Hepatic stellate cell (primary cell): ENCODE measurements at regions not wholly inside any gene's neighbourhood (a gene's known extent, or its start where the extent isn't known, plus 50 kb on each side); places are given as distances from the start of the nearest gene placed in this dataset.
"Not testable (repeated sequence)": the region's sequence is repeated elsewhere in the genome, so short reads cannot be mapped to it uniquely, and the experiment has no call there.

Experiments
- DNase-seq: peaks from one replicate; pipeline ENCODE4 v3.0.0; 2011; ENCODE audit warnings: low spot score

DNA sequence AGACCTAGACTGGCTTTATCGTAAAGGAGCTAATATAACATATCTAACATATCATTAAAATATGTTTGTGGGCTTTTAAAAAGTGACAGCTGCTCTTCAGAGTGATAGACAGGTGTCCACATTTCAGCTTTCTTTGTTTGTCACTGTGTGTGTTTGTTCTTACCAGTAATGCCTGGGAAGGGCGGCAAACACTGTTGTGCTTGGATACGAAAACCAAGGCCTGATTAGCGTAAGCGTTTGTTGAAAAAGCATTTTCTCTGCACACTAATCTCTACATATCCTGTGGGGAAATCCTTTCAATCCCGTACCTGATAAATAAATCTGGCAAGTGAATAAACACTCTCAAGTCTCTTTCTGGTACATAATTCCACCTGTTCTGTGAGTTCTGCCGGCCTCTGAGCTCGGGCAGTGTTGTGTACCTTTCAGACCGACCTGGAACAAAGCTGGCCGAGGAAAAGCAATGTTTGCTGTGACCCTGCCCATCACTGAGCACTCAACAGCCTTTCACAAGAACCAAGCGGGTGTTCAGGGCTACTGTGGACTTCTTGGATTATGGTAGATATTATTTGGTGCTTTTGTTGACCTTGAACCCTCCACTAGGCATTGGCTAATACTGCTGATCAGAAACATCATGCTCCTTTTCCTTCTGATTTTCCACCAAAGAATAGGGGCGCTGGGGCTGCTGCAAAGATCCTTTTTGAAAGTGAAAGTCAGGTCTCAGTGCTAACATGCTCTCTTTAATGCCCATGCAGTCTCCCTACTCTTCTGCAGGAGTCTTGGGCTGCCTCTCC, 100.4 kb downstream of the CD83 start:
- DNase-seq: no peak

GRCh38 chr6:14218519-14218800, 100.9 kb downstream of the CD83 start:
- DNase-seq: no peak

GRCh38 chr6:14221564-14222279, 104.2 kb downstream of the CD83 start:
- DNase-seq: no peak

- DNase-seq: no peak
These were observed 105.4 kb downstream of the CD83 start for GRCh38 chr6:14222956-14223355.

- DNase-seq: no peak
These were observed 107.0 kb downstream of the CD83 start for GRCh38 chr6:14224359-14225103.

GRCh38 chr6:14226051-14226660, 108.6 kb downstream of the CD83 start:
- no peak for DNase-seq

DNA sequence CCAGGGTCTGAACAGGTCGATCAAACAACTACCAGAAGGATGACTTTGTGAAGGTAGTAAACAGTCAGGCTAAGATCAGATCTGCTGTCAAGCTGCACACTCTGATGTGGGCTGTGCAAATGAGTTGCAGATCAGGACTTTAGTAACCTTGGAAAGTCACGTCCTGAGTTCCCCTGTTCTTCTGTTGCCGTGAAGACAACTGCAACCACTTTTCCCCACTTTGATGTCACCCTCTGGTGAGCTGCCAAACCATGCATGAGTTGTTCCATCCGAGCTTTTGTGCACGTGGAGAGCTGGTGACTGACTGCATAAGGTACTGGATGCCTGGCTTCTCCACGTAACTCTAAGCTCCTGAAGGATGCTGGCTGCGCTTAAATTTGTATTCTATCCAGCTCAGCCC, 111.0 kb downstream of the CD83 start:
- DNase-seq: no peak

GRCh38 chr6:14231071-14231483, 113.5 kb downstream of the CD83 start:
- no peak for DNase-seq

DNA sequence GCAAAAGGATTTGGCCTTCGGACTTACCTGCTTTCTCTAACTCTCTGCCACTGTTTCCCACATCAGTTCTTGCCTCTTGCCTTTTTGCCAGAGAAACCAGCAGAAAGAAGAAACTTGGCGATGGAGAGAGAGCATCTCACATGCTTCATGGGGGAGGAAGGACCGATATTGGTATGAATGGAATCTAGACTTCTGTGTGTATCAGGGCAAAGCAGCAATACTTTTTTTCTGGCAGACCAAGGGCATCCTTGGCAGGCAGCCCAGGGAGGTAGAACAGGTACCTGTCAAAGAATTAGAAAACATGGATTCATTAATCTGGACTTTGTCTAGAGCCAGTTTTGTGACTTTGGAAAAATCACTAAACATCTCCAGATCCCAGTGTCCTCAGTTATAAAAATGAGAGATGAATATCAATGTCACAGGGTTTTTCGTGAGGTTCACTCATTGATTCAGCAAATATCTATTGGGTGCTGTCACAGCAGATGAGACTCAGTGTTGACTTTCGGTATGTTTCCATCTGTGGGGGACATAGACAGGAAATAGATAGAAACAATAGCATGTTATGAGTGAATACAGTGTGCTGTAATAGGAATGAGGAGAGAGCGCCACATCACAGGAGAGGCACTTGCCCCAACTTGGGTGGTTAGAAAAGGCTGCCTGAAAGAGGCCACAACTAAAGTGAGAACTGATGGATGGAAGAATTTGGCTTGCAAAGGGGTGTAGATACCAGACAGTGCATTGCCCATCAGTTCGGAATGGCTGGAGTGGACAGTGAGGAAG, 114.1 kb downstream of the CD83 start:
- no peak for DNase-seq

DNA sequence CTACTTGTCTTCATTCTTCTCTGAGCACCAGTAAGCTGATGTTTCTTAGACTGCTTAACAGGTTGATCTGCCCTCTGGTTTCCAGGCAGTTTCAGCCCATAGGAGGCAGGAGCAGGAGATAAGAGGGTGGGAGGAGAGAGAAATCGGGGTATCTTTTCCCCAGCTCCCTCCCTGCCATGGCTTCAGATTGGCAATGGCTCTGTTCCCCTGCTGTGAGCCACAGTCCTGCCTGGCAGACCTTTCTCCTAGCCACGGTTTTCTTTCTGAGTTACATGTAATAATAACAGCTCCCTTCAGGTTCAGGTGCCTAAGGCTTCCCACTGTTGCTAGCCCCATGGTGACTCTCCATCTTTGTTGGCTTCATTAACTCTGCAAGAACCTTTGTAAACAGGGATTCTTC, 115.3 kb downstream of the CD83 start:
- no peak for DNase-seq

DNA sequence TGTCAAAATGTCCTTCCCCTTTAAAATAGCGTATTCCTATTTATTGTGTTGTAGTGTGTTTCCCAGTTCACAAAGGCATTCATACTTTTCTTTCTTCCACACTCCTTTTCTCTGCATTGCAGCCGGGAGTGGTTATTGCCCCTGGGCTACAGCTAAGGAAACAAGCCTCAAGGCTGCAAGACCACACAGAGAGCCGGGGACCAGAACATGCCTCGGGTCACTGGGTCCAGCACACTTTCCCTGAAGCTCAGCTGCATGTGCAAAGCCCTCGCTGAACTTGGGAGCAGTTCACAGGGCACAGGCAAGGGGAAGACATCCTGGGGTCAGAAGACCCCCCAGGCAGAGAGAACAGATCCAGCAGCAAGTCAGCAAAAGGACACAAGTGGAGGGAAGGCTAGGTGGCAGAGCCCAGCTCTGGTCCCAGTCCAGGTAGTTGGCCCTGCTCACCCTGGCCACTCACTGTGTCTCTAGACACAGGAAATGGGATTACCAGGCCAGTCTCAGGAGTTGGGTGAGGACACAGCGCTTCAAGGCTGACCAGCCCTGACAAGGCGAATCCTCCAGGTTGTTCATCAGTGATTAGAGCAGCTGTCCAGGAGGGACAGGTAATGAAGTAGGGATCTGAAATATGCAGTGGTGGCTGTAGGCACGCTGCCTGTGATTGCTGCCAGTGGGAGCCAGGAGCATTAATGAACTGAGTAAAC, 118.2 kb downstream of the CD83 start:
- no peak for DNase-seq

GRCh38 chr6:14239097-14239496, 121.5 kb downstream of the CD83 start:
- no peak for DNase-seq

- DNase-seq: no peak
These were observed 123.0 kb downstream of the CD83 start for GRCh38 chr6:14240411-14241166.

DNA sequence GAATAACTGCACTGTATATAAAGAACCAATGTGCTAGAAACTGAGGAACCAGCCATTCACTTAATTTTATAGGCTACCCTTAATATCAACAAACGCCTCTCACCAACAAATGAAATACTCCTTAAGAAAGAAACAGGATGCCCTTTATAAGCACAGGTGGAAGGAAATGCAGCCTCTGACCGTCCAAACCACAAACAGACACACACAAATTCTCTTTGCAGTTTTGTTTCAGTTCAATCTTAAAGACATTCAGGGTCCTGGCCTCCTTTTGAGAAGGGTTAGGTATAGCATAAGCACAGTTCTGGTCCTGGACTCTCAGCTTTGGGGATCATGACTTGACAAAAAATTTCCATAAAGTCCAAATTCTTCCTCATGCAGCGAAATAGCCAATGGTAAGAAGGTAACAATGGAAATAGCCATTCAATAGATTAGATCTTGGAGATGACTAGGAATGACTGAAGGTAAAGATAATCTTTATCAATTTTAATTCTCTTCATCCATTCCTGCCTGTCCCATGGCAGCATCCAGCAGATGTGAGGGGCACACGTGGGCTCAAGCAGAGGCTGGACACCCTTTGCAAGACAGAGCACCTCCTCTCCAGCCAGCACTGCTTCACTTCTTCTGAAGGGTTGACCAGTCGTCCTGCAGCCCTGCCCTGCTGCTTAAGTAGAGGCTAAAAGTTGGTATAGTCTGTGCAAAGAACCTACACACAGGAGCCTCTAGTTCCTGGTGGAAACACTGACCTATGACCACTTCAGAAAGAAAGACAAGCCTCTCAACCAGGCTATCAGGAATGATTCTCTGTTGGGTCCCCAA, 123.9 kb downstream of the CD83 start:
- DNase-seq: no peak

GRCh38 chr6:14242912-14243311, 125.3 kb downstream of the CD83 start:
- not testable (repeated sequence) for DNase-seq

DNA sequence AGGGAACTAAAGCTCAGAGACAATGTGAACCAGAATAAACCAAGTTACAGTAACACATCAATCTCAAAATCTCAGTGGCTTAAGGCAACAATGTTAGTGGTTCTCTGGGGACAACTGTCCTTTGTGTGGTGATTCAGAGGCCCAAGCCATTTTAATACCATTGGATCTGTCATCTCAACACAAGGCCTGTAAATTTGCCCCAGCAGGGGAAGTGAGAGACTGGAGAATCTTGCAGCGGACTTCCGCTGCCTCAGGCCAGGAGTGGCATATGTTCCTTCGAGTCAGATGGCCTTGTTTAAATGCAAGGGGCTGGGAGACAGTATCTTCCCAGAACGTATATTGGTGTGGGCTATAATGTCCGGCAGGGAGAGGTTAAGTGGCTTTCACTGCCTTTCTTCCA, 126.0 kb downstream of the CD83 start:
- no peak for DNase-seq

- no peak for DNase-seq
These were observed 129.3 kb downstream of the CD83 start for GRCh38 chr6:14246876-14247275.

DNA sequence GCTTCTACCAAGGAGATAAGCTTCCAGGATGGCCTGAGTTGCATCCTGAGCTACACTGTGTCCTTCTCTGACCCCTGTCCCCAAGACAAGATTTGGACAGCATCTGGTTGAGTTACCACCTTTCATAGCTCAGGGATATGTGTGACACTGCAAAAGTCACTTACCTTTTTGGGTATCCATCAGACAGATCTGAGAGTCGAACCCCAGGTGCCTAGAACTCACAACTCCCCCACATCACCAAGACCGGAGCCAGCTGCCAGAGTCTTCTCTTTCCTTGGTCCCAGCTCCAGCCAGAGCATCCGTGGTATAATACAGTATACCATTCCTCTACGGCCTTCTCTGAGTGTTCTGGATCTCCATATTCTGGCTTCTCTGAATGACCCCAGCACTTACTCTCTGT, 133.0 kb downstream of the CD83 start:
- no peak for DNase-seq

- no peak for DNase-seq
These were observed 134.8 kb downstream of the CD83 start for GRCh38 chr6:14252271-14252850.
